DMS 273 treated with DMSO at 0.1 percent for 48 hours (cell line): ENCODE measurements at regions not wholly inside any gene's neighbourhood (a gene's known extent, or its start where the extent isn't known, plus 50 kb on each side); places are given as distances from the start of the nearest gene placed in this dataset.

Experiments
- DNase-seq: peaks from one replicate; lab custom pipeline; 2025; lab: John Stamatoyannopoulos, UW

DNA sequence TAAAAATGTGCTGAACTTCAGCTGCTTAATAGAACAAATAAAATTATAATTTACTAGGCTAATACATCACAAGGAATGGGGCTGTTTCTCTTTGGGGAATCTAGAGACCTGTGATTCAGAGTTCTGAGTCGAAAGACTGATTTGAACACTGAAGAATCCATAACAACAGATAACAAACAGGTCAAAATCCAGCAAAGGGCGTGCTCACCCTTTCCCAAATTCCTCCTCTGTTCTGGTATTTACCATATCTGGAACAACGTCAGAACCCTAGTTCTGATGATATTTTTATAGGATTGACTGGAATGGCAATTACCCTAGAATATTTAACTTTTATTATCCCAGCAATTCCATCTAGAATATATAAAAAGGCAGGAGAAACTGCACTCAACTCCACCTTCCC is 66.0 kb upstream of the ITGA6 start:
- no peak for DNase-seq

DNA sequence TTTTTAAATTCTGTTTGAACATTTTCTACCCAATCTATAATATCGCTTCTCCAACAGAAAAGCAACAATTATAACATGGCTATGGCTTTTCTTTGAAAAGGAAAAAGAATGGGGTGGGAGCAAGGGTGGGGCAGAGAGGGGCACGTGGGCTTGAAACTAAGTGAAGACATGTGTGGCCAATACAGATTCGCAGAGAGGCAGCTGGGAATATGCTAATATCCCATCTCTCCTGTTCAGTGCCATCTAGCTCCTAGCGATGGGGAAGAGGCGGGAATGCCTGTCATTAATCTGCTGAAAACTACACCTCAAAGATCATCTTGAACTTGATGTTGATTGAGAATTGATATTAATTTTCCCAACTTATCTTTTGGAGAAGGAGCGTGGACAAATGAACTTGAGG is 65.5 kb upstream of the ITGA6 start:
- no peak for DNase-seq

DNA sequence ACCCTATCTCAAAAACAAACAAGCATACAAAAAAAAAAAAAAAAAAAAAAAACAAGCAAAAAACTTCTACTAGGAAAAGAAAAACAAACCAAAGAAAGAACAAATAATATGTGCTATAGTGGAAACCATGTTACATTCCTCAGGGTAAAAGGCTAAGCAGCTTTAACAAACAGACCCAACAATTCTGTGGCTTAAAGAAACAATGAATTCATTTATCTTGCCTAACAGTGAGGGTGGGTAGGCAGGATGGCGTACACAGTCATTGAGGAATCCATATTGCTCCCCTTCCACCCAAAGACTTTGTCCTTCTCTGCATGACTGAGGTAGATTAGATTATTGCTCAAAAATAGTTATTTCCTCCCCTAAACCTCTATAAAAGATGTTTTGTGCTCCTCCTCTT is 63.1 kb upstream of the ITGA6 start:
- DNase-seq, result no peak

DNA sequence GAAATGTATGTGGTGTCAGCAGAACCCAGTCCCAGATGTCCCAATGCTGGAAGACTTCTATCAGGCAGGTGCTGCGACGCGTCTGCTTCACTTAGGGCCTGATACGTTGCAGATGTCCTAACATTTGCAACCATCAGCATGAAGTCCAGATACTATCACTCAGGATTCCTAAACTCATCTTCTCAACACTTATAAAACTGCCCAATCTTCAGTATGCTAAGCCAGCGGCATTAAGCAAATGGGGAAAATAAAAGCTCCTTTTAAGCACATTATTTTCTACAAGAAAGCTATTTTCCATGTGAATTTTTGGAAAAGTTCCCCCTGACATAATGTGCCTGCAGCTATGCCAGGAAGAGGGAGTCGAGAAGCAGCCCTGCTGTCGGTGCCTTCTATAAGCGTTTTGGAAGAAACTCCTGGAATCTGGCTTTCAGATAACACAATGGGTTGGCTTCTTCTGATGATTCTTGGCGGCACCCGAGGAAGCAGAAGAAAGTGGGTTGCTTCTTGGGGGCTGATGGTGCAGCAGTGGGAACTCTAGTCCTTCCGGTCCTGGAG is 60.7 kb upstream of the ITGA6 start:
- DNase-seq, result no peak

- DNase-seq, result no peak
Observed at GRCh38 chr2:172370821-172371455, 56.4 kb upstream of the ITGA6 start.

- no peak for DNase-seq
Observed at GRCh38 chr2:172372436-172372835, 55.0 kb upstream of the ITGA6 start.

DNA sequence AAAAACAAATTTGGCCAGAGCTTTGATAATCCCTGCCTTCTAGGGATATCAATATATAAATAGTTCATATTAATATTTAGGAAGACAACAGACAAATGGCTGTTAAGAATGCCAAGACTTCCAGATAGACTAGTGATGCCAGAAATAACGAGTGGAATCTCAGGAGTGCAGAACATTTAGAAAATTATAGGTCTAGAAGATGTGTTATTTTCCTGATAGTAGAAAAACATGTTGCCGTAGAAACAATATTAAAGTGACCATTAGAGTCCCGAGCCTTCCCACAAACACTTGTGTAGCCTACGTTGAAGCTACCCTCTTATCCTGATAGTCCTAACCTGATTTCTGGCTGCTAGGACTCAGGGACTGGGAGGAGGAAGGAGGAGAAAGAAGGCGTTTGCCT is 54.3 kb upstream of the ITGA6 start:
- DNase-seq, result no peak

GRCh38 chr2:172373766-172374165 is 53.6 kb upstream of the ITGA6 start:
- no peak for DNase-seq

- DNase-seq, result no peak
Observed at GRCh38 chr2:172374318-172375240, 52.8 kb upstream of the ITGA6 start.

DNA sequence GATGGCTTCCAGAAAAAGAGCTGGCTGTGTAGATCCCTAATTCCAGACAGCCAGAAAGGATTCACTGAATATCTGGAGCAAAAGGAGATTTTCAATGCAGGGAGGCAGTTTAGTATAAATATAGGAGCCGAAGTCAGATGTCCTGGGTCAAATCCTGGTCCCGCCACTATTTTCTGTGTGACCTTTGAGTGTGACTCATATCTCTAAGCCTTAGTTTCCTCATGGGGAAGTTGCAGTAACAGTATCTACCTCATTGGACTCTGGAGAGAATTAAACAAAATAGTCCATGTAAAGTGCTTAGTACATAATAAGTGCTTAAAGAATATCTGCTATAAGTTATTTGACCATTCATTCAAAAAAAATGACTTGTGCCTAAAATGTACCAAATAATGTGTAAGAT is 52.1 kb upstream of the ITGA6 start:
- DNase-seq, result no peak

GRCh38 chr2:172376016-172376415 is 51.4 kb upstream of the ITGA6 start:
- DNase-seq, result no peak

GRCh38 chr2:172376505-172377125 is 50.8 kb upstream of the ITGA6 start:
- no peak for DNase-seq

- no peak for DNase-seq
Observed at GRCh38 chr2:172377408-172377807, 50.0 kb upstream of the ITGA6 start.
